SIG-M5 (cell line): ENCODE measurements at regions not wholly inside any gene's neighbourhood (a gene's known extent, or its start where the extent isn't known, plus 50 kb on each side); places are given as distances from the start of the nearest gene placed in this dataset.

ENCODE experiments used
- DNase-seq: peaks from one replicate; lab custom pipeline; 2025; lab: John Stamatoyannopoulos, UW

GRCh38 chr13:62997038-62997599 is 1581.5 kb upstream of the PCDH20 start:
- no peak for DNase-seq

- DNase-seq, result no peak
Measured at GRCh38 chr13:62973804-62974203, 1558.2 kb upstream of the PCDH20 start.

- no peak for DNase-seq
Measured at GRCh38 chr13:62964522-62964921, 1548.9 kb upstream of the PCDH20 start.

GRCh38 chr13:62960723-62961122 is 1545.1 kb upstream of the PCDH20 start:
- no peak for DNase-seq

- no peak for DNase-seq
Measured at GRCh38 chr13:62933809-62934208, 1518.2 kb upstream of the PCDH20 start.

- no peak for DNase-seq
Measured at GRCh38 chr13:62932256-62932883, 1516.7 kb upstream of the PCDH20 start.

- no peak for DNase-seq
Measured at GRCh38 chr13:62931853-62932252, 1516.2 kb upstream of the PCDH20 start.

GRCh38 chr13:62924395-62924794 is 1508.7 kb upstream of the PCDH20 start:
- DNase-seq, result no peak

- no peak for DNase-seq
Measured at GRCh38 chr13:62920159-62920558, 1504.5 kb upstream of the PCDH20 start.

GRCh38 chr13:62919491-62919890 is 1503.8 kb upstream of the PCDH20 start:
- DNase-seq, result no peak

GRCh38 chr13:62910541-62911060 is 1495.0 kb upstream of the PCDH20 start:
- DNase-seq, result no peak

- no peak for DNase-seq
Measured at GRCh38 chr13:62908321-62908720, 1492.7 kb upstream of the PCDH20 start.

GRCh38 chr13:62906896-62907295 is 1491.2 kb upstream of the PCDH20 start:
- DNase-seq, result no peak

- no peak for DNase-seq
Measured at GRCh38 chr13:62906469-62906868, 1490.8 kb upstream of the PCDH20 start.

GRCh38 chr13:62887046-62887445 is 1471.4 kb upstream of the PCDH20 start:
- DNase-seq, result no peak

- no peak for DNase-seq
Measured at GRCh38 chr13:62879071-62879470, 1463.4 kb upstream of the PCDH20 start.

GRCh38 chr13:62875118-62875640 is 1459.5 kb upstream of the PCDH20 start:
- DNase-seq, result no peak

- no peak for DNase-seq
Measured at GRCh38 chr13:62850331-62850730, 1434.7 kb upstream of the PCDH20 start.

GRCh38 chr13:62847520-62847919 is 1431.9 kb upstream of the PCDH20 start:
- DNase-seq, result no peak

GRCh38 chr13:62846302-62846701 is 1430.7 kb upstream of the PCDH20 start:
- no peak for DNase-seq

- DNase-seq, result no peak
Measured at GRCh38 chr13:62839338-62839737, 1423.7 kb upstream of the PCDH20 start.

GRCh38 chr13:62838929-62839328 is 1423.3 kb upstream of the PCDH20 start:
- DNase-seq, result no peak

- no peak for DNase-seq
Measured at GRCh38 chr13:62837895-62838294, 1422.2 kb upstream of the PCDH20 start.

- no peak for DNase-seq
Measured at GRCh38 chr13:62829486-62829885, 1413.8 kb upstream of the PCDH20 start.
